HEK293 (cell line): ENCODE measurements at regions not wholly inside any gene's neighbourhood (a gene's known extent, or its start where the extent isn't known, plus 50 kb on each side); places are given as distances from the start of the nearest gene placed in this dataset.

ENCODE experiments used
- CTCF ChIP-seq: fragments of 450-650 bp; formaldehyde crosslinking; IDR thresholded peaks from 2 replicates; pipeline ENCODE4 v1.5.1; 2016; ENCODE audit warnings: missing biosample characterization, missing genetic modification characterization
- EGR2 ChIP-seq: fragments of 450-650 bp; formaldehyde crosslinking; IDR thresholded peaks from 2 replicates; pipeline ENCODE4 v1.5.1; 2016; ENCODE audit warnings: low read depth, missing biosample characterization, missing genetic modification characterization
- SP2 ChIP-seq: fragments of 450-650 bp; formaldehyde crosslinking; IDR thresholded peaks from 2 replicates; pipeline ENCODE4 v1.5.1; 2016; ENCODE audit warnings: missing biosample characterization, missing genetic modification characterization
- YY1 ChIP-seq: fragments of 450-650 bp; formaldehyde crosslinking; IDR thresholded peaks from 2 replicates; pipeline ENCODE4 v1.5.1; 2018; ENCODE audit warnings: missing biosample characterization, missing genetic modification characterization
- ZFP3 ChIP-seq: fragments of 450-650 bp; formaldehyde crosslinking; IDR thresholded peaks from 2 replicates; pipeline ENCODE4 v1.5.1; 2016; ENCODE audit warnings: low read depth, missing biosample characterization, missing genetic modification characterization
- ZNF112 ChIP-seq: fragments of 450-650 bp; formaldehyde crosslinking; IDR thresholded peaks from 2 replicates; pipeline ENCODE4 v1.5.0; 2017; ENCODE audit warnings: missing biosample characterization, missing genetic modification characterization
- ZNF184 ChIP-seq: fragments of 450-650 bp; IDR thresholded peaks from 2 replicates; pipeline ENCODE4 v1.5.1; 2018; ENCODE audit warnings: missing biosample characterization, mild to moderate bottlenecking, missing genetic modification characterization
- ZNF76 ChIP-seq: fragments of 450-650 bp; formaldehyde crosslinking; IDR thresholded peaks from 2 replicates; pipeline ENCODE4; 2016; ENCODE audit warnings: low read depth, missing biosample characterization, missing genetic modification characterization, borderline replicate concordance
- TF ChIP-seq, protein P1 (sequence below): fragments of 450-650 bp; formaldehyde crosslinking; IDR thresholded peaks from 2 replicates; pipeline ENCODE4 v1.5.1; 2016; ENCODE audit warnings: missing biosample characterization, missing genetic modification characterization

DNA sequence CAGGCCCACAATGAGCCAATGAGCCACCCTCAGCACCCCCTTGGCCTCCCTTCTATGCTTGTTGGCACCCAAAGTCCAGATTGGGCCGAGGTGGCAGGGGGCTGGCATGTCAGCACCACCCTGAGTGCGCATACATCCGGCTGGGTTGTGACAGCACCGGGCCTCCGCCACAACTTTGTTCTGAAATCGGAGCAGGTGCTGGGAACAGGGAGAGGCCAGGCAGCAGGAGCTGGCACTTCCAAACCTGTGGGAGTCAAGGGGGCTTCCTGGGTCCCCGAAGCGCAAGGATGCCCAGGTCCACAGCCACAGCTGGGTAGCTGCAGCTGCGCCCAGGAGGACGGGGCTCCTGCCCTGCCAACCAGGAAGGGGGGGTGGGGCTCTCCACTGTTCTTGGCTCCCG lies 1911.9 kb upstream of the WWC1 start:
- TF ChIP-seq SP2 (tag by site-specific recombination): no peak
- TF ChIP-seq YY1 (tag by site-specific recombination): no peak
- TF ChIP-seq, protein P1, sequence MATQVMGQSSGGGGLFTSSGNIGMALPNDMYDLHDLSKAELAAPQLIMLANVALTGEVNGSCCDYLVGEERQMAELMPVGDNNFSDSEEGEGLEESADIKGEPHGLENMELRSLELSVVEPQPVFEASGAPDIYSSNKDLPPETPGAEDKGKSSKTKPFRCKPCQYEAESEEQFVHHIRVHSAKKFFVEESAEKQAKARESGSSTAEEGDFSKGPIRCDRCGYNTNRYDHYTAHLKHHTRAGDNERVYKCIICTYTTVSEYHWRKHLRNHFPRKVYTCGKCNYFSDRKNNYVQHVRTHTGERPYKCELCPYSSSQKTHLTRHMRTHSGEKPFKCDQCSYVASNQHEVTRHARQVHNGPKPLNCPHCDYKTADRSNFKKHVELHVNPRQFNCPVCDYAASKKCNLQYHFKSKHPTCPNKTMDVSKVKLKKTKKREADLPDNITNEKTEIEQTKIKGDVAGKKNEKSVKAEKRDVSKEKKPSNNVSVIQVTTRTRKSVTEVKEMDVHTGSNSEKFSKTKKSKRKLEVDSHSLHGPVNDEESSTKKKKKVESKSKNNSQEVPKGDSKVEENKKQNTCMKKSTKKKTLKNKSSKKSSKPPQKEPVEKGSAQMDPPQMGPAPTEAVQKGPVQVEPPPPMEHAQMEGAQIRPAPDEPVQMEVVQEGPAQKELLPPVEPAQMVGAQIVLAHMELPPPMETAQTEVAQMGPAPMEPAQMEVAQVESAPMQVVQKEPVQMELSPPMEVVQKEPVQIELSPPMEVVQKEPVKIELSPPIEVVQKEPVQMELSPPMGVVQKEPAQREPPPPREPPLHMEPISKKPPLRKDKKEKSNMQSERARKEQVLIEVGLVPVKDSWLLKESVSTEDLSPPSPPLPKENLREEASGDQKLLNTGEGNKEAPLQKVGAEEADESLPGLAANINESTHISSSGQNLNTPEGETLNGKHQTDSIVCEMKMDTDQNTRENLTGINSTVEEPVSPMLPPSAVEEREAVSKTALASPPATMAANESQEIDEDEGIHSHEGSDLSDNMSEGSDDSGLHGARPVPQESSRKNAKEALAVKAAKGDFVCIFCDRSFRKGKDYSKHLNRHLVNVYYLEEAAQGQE: no peak
- TF ChIP-seq ZNF112 (tag by site-specific recombination): no peak
- no peak for TF ChIP-seq EGR2 (tag by site-specific recombination)
- TF ChIP-seq ZNF184 (tag by site-specific recombination): no peak
- TF ChIP-seq ZFP3 (tag by site-specific recombination): no peak
- no peak for TF ChIP-seq CTCF (tag by site-specific recombination)
- no peak for TF ChIP-seq ZNF76 (tag by site-specific recombination)
